Esophagus (tissue), 2 donors: ENCODE measurements at regions not wholly inside any gene's neighbourhood (a gene's known extent, or its start where the extent isn't known, plus 50 kb on each side); places are given as distances from the start of the nearest gene placed in this dataset.

Experiments
- H3K27ac ChIP-seq, 2 donors: one replicate each; pipeline ENCODE4 v1.5.1; 2013; ENCODE audit warnings: low read depth in 2 of 2, mild to moderate bottlenecking in 2 of 2, inconsistent platforms in 1 of 2, low read length in 1 of 2, moderate library complexity in 1 of 2
- H3K27me3 ChIP-seq, 2 donors: one replicate each; pipeline ENCODE4 v1.6.1; 2013; ENCODE audit warnings: low read length in 2 of 2, control low read depth in 1 of 2, mild to moderate bottlenecking in 1 of 2; ENCODE audit not compliant: insufficient read depth in 2 of 2, control insufficient read depth in 1 of 2
- H3K36me3 ChIP-seq, 2 donors: one replicate each; pipeline ENCODE4 v1.6.1; 2013; ENCODE audit warnings: low read length in 1 of 2; ENCODE audit not compliant: control insufficient read depth in 2 of 2, insufficient read depth in 2 of 2
- H3K4me1 ChIP-seq, 2 donors: one replicate each; pipeline ENCODE4 v1.6.1; 2013; ENCODE audit warnings: low read length in 1 of 2; ENCODE audit not compliant: control insufficient read depth in 2 of 2, insufficient read depth in 2 of 2
- H3K4me3 ChIP-seq, 2 donors: one replicate each; pipeline ENCODE4 v1.5.1; 2013; ENCODE audit warnings: low read length in 2 of 2, mild to moderate bottlenecking in 2 of 2, low read depth in 1 of 2, moderate library complexity in 1 of 2
- H3K9me3 ChIP-seq, 2 donors: one replicate each; pipeline ENCODE4 v1.6.1; 2013; ENCODE audit warnings: mild to moderate bottlenecking in 2 of 2, low read depth in 1 of 2, low read length in 1 of 2, moderate library complexity in 1 of 2; ENCODE audit not compliant: control insufficient read depth in 2 of 2, insufficient read depth in 1 of 2
- WGBS, 2 donors: extraction: QIAGEN DNeasy Blood & Tissue Kit; methylation state at CpG; one replicate each; pipeline ENCODE4 v1.1.7; 2013; 5-methylcytosine and 5-hydroxymethylcytosine counted together
- donor health status: healthy with polysubstance abuse.
- donor health status: Bipolar disorder and iron deficiency.

GRCh38 chr11:62057069-62057468 lies 66.7 kb upstream of the INCENP start:
- no peaks in the 10 kb centered on the region for H3K27me3 ChIP-seq
- no peaks in the 10 kb centered on the region for H3K9me3 ChIP-seq
- WGBS, 2 donors: 77 to 89% methylated on average over 2 of the region's 2 CpGs

GRCh38 chr11:62055970-62056369 lies 67.8 kb upstream of the INCENP start:
- WGBS, 2 donors: 56 to 80% methylated on average over 5 of the region's 5 CpGs
- Histone ChIP-seq H3K27ac (no peak overlapping the region), H3K4me1 (no peaks in the 10 kb centered on the region), H3K4me3 (no peak overlapping the region), H3K9me3 (no peaks in the 10 kb centered on the region), H3K36me3 (no peaks in the 10 kb centered on the region), H3K27me3 (no peaks in the 10 kb centered on the region)

More at GRCh38 chr11:62057069-62057468, 66.7 kb upstream of the INCENP start:
- Histone ChIP-seq H3K27ac (no peak overlapping the region), H3K4me3 (no peak overlapping the region), H3K4me1 (no peaks in the 10 kb centered on the region), H3K36me3 (no peaks in the 10 kb centered on the region)

GRCh38 chr11:62054484-62055121 lies 69.2 kb upstream of the INCENP start:
- H3K4me3 ChIP-seq: no peak overlapping the region
- 63 to 71% methylated on average over 8 of the region's 8 CpGs for WGBS, 2 donors

GRCh38 chr11:62054081-62054480 lies 69.7 kb upstream of the INCENP start:
- Histone ChIP-seq H3K9me3 (no peaks in the 10 kb centered on the region), H3K4me1 (no peaks in the 10 kb centered on the region), H3K27ac (no peak overlapping the region), H3K4me3 (no peak overlapping the region), H3K27me3 (no peaks in the 10 kb centered on the region), H3K36me3 (no peaks in the 10 kb centered on the region)
- WGBS, 2 donors: 79 to 93% methylated on average over 5 of the region's 5 CpGs

More at GRCh38 chr11:62054484-62055121, 69.2 kb upstream of the INCENP start:
- Histone ChIP-seq H3K27ac (no peak overlapping the region), H3K9me3 (no peaks in the 10 kb centered on the region), H3K27me3 (no peaks in the 10 kb centered on the region), H3K4me1 (no peaks in the 10 kb centered on the region), H3K36me3 (no peaks in the 10 kb centered on the region)

GRCh38 chr11:62050716-62051115 lies 73.1 kb upstream of the INCENP start:
- H3K9me3 ChIP-seq: no peaks in the 10 kb centered on the region
- H3K4me1 ChIP-seq: no peaks in the 10 kb centered on the region
- 59 to 60% methylated on average over 5 of the region's 5 CpGs for WGBS, 2 donors

GRCh38 chr11:62048100-62048499 lies 75.7 kb upstream of the INCENP start:
- Histone ChIP-seq H3K27ac (peak overlapping the region in 1 of 2 donors; percentile 71), H3K9me3 (no peaks in the 10 kb centered on the region), H3K4me3 (no peak overlapping the region), H3K4me1 (no peaks in the 10 kb centered on the region), H3K36me3 (no peaks in the 10 kb centered on the region), H3K27me3 (no peaks in the 10 kb centered on the region)
- 23 to 26% methylated on average over 1 of the region's 1 CpG for WGBS, 2 donors

More at GRCh38 chr11:62050716-62051115, 73.1 kb upstream of the INCENP start:
- Histone ChIP-seq H3K36me3 (no peaks in the 10 kb centered on the region), H3K4me3 (no peak overlapping the region), H3K27me3 (no peaks in the 10 kb centered on the region), H3K27ac (no peak overlapping the region)

GRCh38 chr11:62046568-62047100 lies 77.2 kb upstream of the INCENP start:
- WGBS, 2 donors: 65 to 69% methylated on average over 8 of the region's 8 CpGs
- Histone ChIP-seq H3K27ac (peak overlapping the region; percentile 1 to 62), H3K4me3 (no peak overlapping the region), H3K4me1 (no peaks in the 10 kb centered on the region), H3K9me3 (no peaks in the 10 kb centered on the region), H3K27me3 (no peaks in the 10 kb centered on the region), H3K36me3 (no peaks in the 10 kb centered on the region)

GRCh38 chr11:62044639-62045121 lies 77.2 kb upstream of the FTH1 start:
- WGBS, 2 donors: 66 to 77% methylated on average over 8 of the region's 8 CpGs
- Histone ChIP-seq H3K4me1 (no peaks in the 10 kb centered on the region), H3K27me3 (no peaks in the 10 kb centered on the region), H3K9me3 (no peaks in the 10 kb centered on the region), H3K36me3 (no peaks in the 10 kb centered on the region), H3K27ac (peak overlapping the region in 1 of 2 donors; percentile 73), H3K4me3 (no peak overlapping the region)

GRCh38 chr11:62035293-62035692 lies 67.9 kb upstream of the FTH1 start:
- Histone ChIP-seq H3K9me3 (peaks cover 0 to under 1% of the 10 kb centered on the region in 2 donors), H3K4me1 (peaks cover 0 to 10% of the 10 kb centered on the region in 2 donors), H3K36me3 (no peaks in the 10 kb centered on the region), H3K27me3 (no peaks in the 10 kb centered on the region), H3K27ac (no peak overlapping the region), H3K4me3 (no peak overlapping the region)

- Histone ChIP-seq H3K4me1 (peaks cover 0 to 10% of the 10 kb centered on the region in 2 donors), H3K4me3 (no peak overlapping the region), H3K27me3 (no peaks in the 10 kb centered on the region), H3K36me3 (no peaks in the 10 kb centered on the region), H3K27ac (peak overlapping the region; percentile 39 to 87), H3K9me3 (peaks cover 0 to 2% of the 10 kb centered on the region in 2 donors)
- 82 to 95% methylated on average over 1 of the region's 1 CpG for WGBS, 2 donors
Observed at GRCh38 chr11:62034036-62034338, 66.6 kb upstream of the FTH1 start.
